ENCODE measurements at regions not wholly inside any gene's neighbourhood (a gene's known extent, or its start where the extent isn't known, plus 50 kb on each side); places are given as distances from the start of the nearest gene placed in this dataset.

- Histone ChIP-seq H3K27ac (no peak overlapping the region), H3K9me3 (no peaks in the 10 kb centered on the region), H3K27me3 (replicated peaks in 1 of 7) (no peaks in the 10 kb centered on the region), H3K4me1 (no peaks in the 10 kb centered on the region), H3K36me3 (no peaks in the 10 kb centered on the region), H3K4me3 (no peak overlapping the region)
- WGBS, 5 donors = 77 to 95% (median 83%) methylated on average over 1 of the region's 1 CpG
- TF ChIP-seq CTCF (IDR thresholded peaks at IDR 0.05 in 8 of 11, conservative IDR thresholded peaks at IDR 0.05 in 3 of 11) (no peak), POLR2AphosphoS5 (IDR thresholded peaks at IDR 0.05) (no peak), POLR2A (IDR thresholded peaks at IDR 0.05) (no peak)
- intact Hi-C loops (cut with DNase I; ENCODE audit: low total_unique reads) = no loop called here
- no peak for DNase-seq
Observed at GRCh38 chr2:157936406-157936805, 60.3 kb upstream of the ACVR1 start.

DNA sequence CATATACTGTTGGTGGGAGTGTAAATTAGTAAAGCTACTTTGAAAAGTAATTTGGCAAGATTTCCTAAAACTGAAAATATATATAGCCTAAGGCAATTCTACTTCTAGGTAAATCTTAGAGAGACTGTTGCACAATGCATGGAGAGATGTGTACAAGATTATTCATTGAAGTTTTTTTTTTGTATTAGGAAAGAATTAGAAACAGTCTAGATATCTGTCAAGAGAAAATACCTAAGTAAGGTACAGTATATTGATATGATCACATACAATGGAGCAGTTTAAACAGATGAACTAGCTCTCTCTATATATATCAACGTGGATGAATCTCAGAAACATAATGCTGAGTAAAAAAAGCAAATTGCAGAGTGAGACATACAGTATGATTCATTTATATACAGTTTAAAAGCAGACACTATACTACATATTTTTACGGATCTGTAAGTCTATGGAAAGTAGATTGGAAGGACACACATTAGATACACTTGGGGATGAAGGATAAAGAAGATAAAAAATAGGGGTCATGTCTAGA is 59.3 kb upstream of the ACVR1 start:
- no peak overlapping the region for H3K4me3 ChIP-seq
- H3K4me1 ChIP-seq = no peaks in the 10 kb centered on the region
- WGBS, 5 donors = 72 to 88% (median 78%) methylated on average over 2 of the region's 2 CpGs
- no peak overlapping the region for H3K27ac ChIP-seq
- intact Hi-C loops (cut with DNase I; ENCODE audit: low total_unique reads) = no loop called here
- H3K36me3 ChIP-seq = no peaks in the 10 kb centered on the region
- no peaks in the 10 kb centered on the region for H3K9me3 ChIP-seq
- no peaks in the 10 kb centered on the region for H3K27me3 ChIP-seq (replicated peaks in 1 of 7)
- TF ChIP-seq CTCF (IDR thresholded peaks at IDR 0.05 in 8 of 11, conservative IDR thresholded peaks at IDR 0.05 in 3 of 11) (no peak), POLR2A (IDR thresholded peaks at IDR 0.05) (no peak), POLR2AphosphoS5 (IDR thresholded peaks at IDR 0.05) (no peak)
- DNase-seq = no peak

- TF ChIP-seq POLR2AphosphoS5 (IDR thresholded peaks at IDR 0.05) (no peak), POLR2A (IDR thresholded peaks at IDR 0.05) (no peak), CTCF (IDR thresholded peaks at IDR 0.05 in 8 of 11, conservative IDR thresholded peaks at IDR 0.05 in 3 of 11) (no peak)
- WGBS, 5 donors = 66 to 84% (median 71%) methylated on average over 3 of the region's 3 CpGs
- no peaks in the 10 kb centered on the region for H3K36me3 ChIP-seq
- intact Hi-C loops (cut with DNase I; ENCODE audit: low total_unique reads) = no loop called here
- no peak overlapping the region for H3K4me3 ChIP-seq
- no peaks in the 10 kb centered on the region for H3K27me3 ChIP-seq (replicated peaks in 1 of 7)
- no peaks in the 10 kb centered on the region for H3K4me1 ChIP-seq
- H3K27ac ChIP-seq = no peak overlapping the region
- no peaks in the 10 kb centered on the region for H3K9me3 ChIP-seq
- DNase-seq = no peak
Observed at GRCh38 chr2:157934684-157935377, 58.7 kb upstream of the ACVR1 start.

DNA sequence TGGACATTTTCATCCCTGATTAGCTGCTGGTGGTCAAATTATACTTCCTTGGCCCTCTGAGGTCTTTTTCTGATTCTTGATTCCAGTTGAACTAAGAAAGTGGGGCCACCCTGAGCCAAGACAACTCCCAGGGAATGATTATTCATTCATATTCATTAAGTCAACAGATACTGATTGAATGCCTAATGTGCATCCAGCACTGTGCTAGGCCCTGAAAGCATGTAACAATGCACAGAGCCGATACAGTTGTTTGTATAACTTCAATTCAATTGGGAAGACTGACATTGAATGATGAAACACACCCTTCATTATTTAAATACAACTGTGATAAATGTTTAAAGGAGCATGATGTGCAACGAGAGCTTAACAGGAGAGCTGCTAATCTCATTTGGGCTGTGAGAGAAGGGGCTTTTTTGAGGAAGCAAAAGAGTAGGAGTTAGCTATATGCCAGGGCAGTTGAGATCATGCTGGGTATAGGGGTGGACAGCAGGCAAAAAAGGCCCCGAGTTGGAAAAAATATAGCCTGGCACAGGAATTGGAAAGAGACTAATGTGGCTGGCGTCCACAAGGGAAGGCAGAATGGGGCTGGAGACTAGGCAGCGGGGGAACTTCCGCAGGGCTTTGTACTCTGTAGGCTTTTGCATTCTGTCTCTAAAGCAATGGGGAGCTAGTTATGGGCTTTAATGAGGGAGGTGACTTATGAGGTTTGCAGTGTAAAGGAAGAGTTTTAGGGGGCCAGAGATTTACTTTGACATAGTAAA is 57.2 kb upstream of the ACVR1 start:
- Histone ChIP-seq H3K27me3 (replicated peaks in 1 of 7) (no peaks in the 10 kb centered on the region), H3K27ac (no peak overlapping the region), H3K9me3 (peaks cover 0 to 4% (median 0%) of the 10 kb centered on the region in 8 donors), H3K4me1 (no peaks in the 10 kb centered on the region), H3K36me3 (no peaks in the 10 kb centered on the region), H3K4me3 (no peak overlapping the region)
- WGBS, 5 donors = 77 to 89% (median 86%) methylated on average over 6 of the region's 6 CpGs
- no peak for TF ChIP-seq POLR2AphosphoS5 (IDR thresholded peaks at IDR 0.05)
- no peak for TF ChIP-seq POLR2A (IDR thresholded peaks at IDR 0.05)
- no peak for TF ChIP-seq CTCF (IDR thresholded peaks at IDR 0.05 in 8 of 11, conservative IDR thresholded peaks at IDR 0.05 in 3 of 11)
- no peak for DNase-seq
- intact Hi-C loops (cut with DNase I; ENCODE audit: low total_unique reads) = no loop called here
